Loucy (cell line): ENCODE measurements at regions not wholly inside any gene's neighbourhood (a gene's known extent, or its start where the extent isn't known, plus 50 kb on each side); places are given as distances from the start of the nearest gene placed in this dataset.

Experiments
- CTCF ChIP-seq: fragments of 200-600 bp; sonication (generic); conservative IDR thresholded peaks from 2 replicates; pipeline ENCODE4 v1.5.1; 2014; ENCODE audit warnings: mild to moderate bottlenecking, antibody characterized with exemption, low read length
- EZH2phosphoT487 ChIP-seq: fragments of 200-600 bp; IDR thresholded peaks from 2 replicates; pipeline ENCODE4 v1.6.1; 2018; ENCODE audit warnings: antibody characterized with exemption, mild to moderate bottlenecking, moderate library complexity, borderline replicate concordance

GRCh38 chr3:117499189-117499870 lies 789.8 kb downstream of the TUSC7 start:
- TF ChIP-seq CTCF = no peak
- no peak for TF ChIP-seq EZH2phosphoT487
